Endothelial cell of umbilical vein (primary cell): ENCODE measurements at regions not wholly inside any gene's neighbourhood (a gene's known extent, or its start where the extent isn't known, plus 50 kb on each side); places are given as distances from the start of the nearest gene placed in this dataset.

ENCODE experiments used
- BruUV-seq: library from RNA; stranded (reverse); fragments of 400-500 nt; replicated peaks from 2 replicates; lab custom pipeline; 2021; lab: Mats Ljungman, UMichigan
- CTCF ChIA-PET: fragments of 300-600, 350-600 bp; sonication (Branson Sonifier 250); formaldehyde crosslinking; loops from one replicate; lab custom pipeline; 2021; ENCODE audit warnings: antibody characterized with exemption, inconsistent platforms; lab: Charles Lee
- POLR2A ChIA-PET: fragments of 300-600, 350-600 bp; sonication (Branson Sonifier 250); formaldehyde crosslinking; loops from one replicate; lab custom pipeline; 2021; ENCODE audit warnings: antibody characterized with exemption, inconsistent platforms; lab: Charles Lee
- DNase-seq: peaks from one replicate; pipeline ENCODE4 v3.0.0-alpha.2; 2011; ENCODE audit warnings: low read depth, low spot score
- FAIRE-seq: peaks from 2 replicates; lab custom pipeline; 2011; peaks lifted over from hg19 to GRCh38; lab: Jason Lieb, UNC
- H2AFZ ChIP-seq: 2 replicates; pipeline ENCODE4 v1.6.0; 2012; ENCODE audit warnings: low read depth, low read length, control low read depth, inconsistent platforms
- H3K27ac ChIP-seq: 2 replicates; pipeline ENCODE4 v1.5.1; 2011; ENCODE audit warnings: low read depth, mild to moderate bottlenecking, control low read depth, low read length, moderate library complexity; ENCODE audit not compliant: insufficient read depth
- H3K27me3 ChIP-seq, 2 experiments: 2 replicates each; pipeline versions ENCODE4 v1.6.0 to v1.6.1; 2011; ENCODE audit warnings: low read length in 2 of 2, mixed read lengths in 1 of 2; ENCODE audit not compliant: control insufficient read depth in 2 of 2, insufficient read depth in 2 of 2
- H3K36me3 ChIP-seq, 2 experiments: 2 replicates in 1 of 2; 3 replicates in 1 of 2; pipeline ENCODE4 v1.5.1; 2011; ENCODE audit warnings: low read length in 2 of 2, mild to moderate bottlenecking in 1 of 2, moderate library complexity in 1 of 2; ENCODE audit not compliant: control insufficient read depth in 2 of 2, insufficient read depth in 2 of 2; ENCODE audit errors: extremely low read depth in 1 of 2
- H3K4me1 ChIP-seq: 3 replicates; pipeline ENCODE4 v1.5.1; 2011; ENCODE audit warnings: mild to moderate bottlenecking, low read length; ENCODE audit not compliant: control insufficient read depth, insufficient read depth; ENCODE audit errors: extremely low read depth
- H3K4me2 ChIP-seq: 2 replicates; pipeline ENCODE4 v1.6.1; 2011; ENCODE audit warnings: low read length, control low read depth, mixed read lengths; ENCODE audit not compliant: insufficient read depth
- H3K4me3 ChIP-seq, 3 experiments: fragments of 200-600 bp in 1 of 3; sonication (generic), shearing (Covaris generic) in 1 of 3; replicated peaks in 1 of 3; 2 replicates each; pipeline ENCODE4 v1.5.1; 2011 to 2016; ENCODE audit warnings: control low read depth in 3 of 3, low read length in 3 of 3, mild to moderate bottlenecking in 2 of 3, inconsistent platforms in 1 of 3, low read depth in 1 of 3, moderate library complexity in 1 of 3; ENCODE audit not compliant: insufficient read depth in 1 of 3
- H3K79me2 ChIP-seq: 2 replicates; pipeline ENCODE4 v1.6.0; 2012; ENCODE audit warnings: low read length, inconsistent platforms; ENCODE audit not compliant: control insufficient read depth, insufficient read depth
- H3K9ac ChIP-seq: replicated peaks from 2 replicates; pipeline ENCODE3; 2011; ENCODE audit warnings: low read length, control low read depth; ENCODE audit not compliant: insufficient read depth; ENCODE audit errors: extremely low read depth
- H3K9me1 ChIP-seq: replicated peaks from 3 replicates; pipeline ENCODE4 v1.6.0; 2011; ENCODE audit warnings: mild to moderate bottlenecking, low read length; ENCODE audit not compliant: control insufficient read depth, insufficient read depth; ENCODE audit errors: extremely low read depth
- H3K9me3 ChIP-seq: replicated peaks from 2 replicates; pipeline ENCODE4 v1.5.1; 2012; ENCODE audit warnings: low read length, inconsistent platforms; ENCODE audit not compliant: control insufficient read depth, insufficient read depth
- H4K20me1 ChIP-seq: replicated peaks from 2 replicates; pipeline ENCODE3; 2011; ENCODE audit warnings: mild to moderate bottlenecking, low read length; ENCODE audit not compliant: control insufficient read depth, insufficient read depth; ENCODE audit errors: extremely low read depth
- CTCF ChIP-seq, 2 donors: IDR thresholded peaks; 1 replicate in 1 of 2; 2 replicates in 1 of 2; pipeline ENCODE4 v1.5.1; 2011; ENCODE audit warnings: low read length in 2 of 2, mild to moderate bottlenecking in 2 of 2, moderate library complexity in 2 of 2, control low read depth in 1 of 2, inconsistent platforms in 1 of 2, low read depth in 1 of 2; ENCODE audit not compliant: insufficient read depth in 1 of 2; ENCODE audit errors: extremely low read depth in 1 of 2
- EZH2 ChIP-seq: IDR thresholded peaks from 2 replicates; pipeline ENCODE4 v1.6.1; 2012; ENCODE audit warnings: borderline replicate concordance, low read depth, mild to moderate bottlenecking, moderate library complexity, low read length, inconsistent platforms; ENCODE audit not compliant: severe bottlenecking
- FOS ChIP-seq: IDR thresholded peaks from 2 replicates; pipeline ENCODE4 v1.6.1; 2011; ENCODE audit warnings: mild to moderate bottlenecking, low read length, moderate library complexity, borderline replicate concordance; ENCODE audit not compliant: insufficient read depth
- GATA2 ChIP-seq: IDR thresholded peaks from 2 replicates; pipeline ENCODE4 v1.7.0; 2011; ENCODE audit warnings: low read depth, mild to moderate bottlenecking, moderate library complexity, mixed read lengths, low read length; ENCODE audit not compliant: insufficient read length, insufficient read depth
- JUN ChIP-seq: IDR thresholded peaks from 2 replicates; pipeline ENCODE4 v1.6.1; 2011; ENCODE audit warnings: borderline replicate concordance, low read depth; ENCODE audit not compliant: insufficient read length, insufficient read depth
- MAX ChIP-seq: IDR thresholded peaks from 2 replicates; pipeline ENCODE4 v1.6.1; 2011; ENCODE audit not compliant: insufficient read depth, insufficient read length
- MYC ChIP-seq: IDR thresholded peaks from one replicate; pipeline ENCODE4 v1.6.1; 2011; ENCODE audit warnings: mild to moderate bottlenecking, low read depth, low read length
- POLR2A ChIP-seq: IDR thresholded peaks from 2 replicates; pipeline ENCODE4 v1.6.1; 2012; ENCODE audit warnings: low read depth, mild to moderate bottlenecking, control low read depth, low read length
- POLR2AphosphoS5 ChIP-seq: IDR thresholded peaks from 2 replicates; pipeline ENCODE4 v1.6.1; 2012; ENCODE audit warnings: low read depth, mild to moderate bottlenecking, control low read depth, low read length, moderate library complexity; ENCODE audit not compliant: insufficient read depth
- dilution Hi-C: fragments of 300-500 bp; cut with MboI; formaldehyde crosslinking; loops from one replicate; pipeline ENCODE4 v1.15.0; 2019; ENCODE audit warnings: low sequenced_read_pairs; ENCODE audit not compliant: extremely low pct_ligation_motif_present
- intact Hi-C: fragments of 100-400 bp; cut with micrococcal nuclease; formaldehyde crosslinking; loops from one replicate; pipeline ENCODE4 v1.10.0; 2022

- H3K4me1 ChIP-seq, result no peaks in the 10 kb centered on the region
- H2AFZ ChIP-seq, result no peak overlapping the region
- no peak overlapping the region for H3K27ac ChIP-seq
- H3K9ac ChIP-seq, result no peak overlapping the region
- ChIA-PET CTCF (no interaction called here), POLR2A (no interaction called here)
- no peak overlapping the region for H3K4me3 ChIP-seq
- dilution Hi-C loops, result no loop called here
- FAIRE-seq (no peak), DNase-seq (no peak)
- no peak for TF ChIP-seq MYC
- no peak for TF ChIP-seq POLR2A
- TF ChIP-seq MAX, result no peak
- no peak for TF ChIP-seq JUN
- TF ChIP-seq GATA2, result no peak
- TF ChIP-seq FOS, result no peak
- TF ChIP-seq POLR2AphosphoS5, result no peak
- TF ChIP-seq CTCF (IDR thresholded peaks at IDR 0.05; ENCODE audit: extremely low read depth in 1 of 2, insufficient read depth in 1 of 2, low read depth in 1 of 2, low read length in 2 of 2), result no peak
- TF ChIP-seq EZH2, result no peak
- intact Hi-C loops, result no loop called here
- no peaks in the 10 kb centered on the region for H3K27me3 ChIP-seq
- BruUV-seq, result no TSS peak
- H3K79me2 ChIP-seq, result no peaks in the 10 kb centered on the region
- H4K20me1 ChIP-seq, result no peaks in the 10 kb centered on the region
- no peaks in the 10 kb centered on the region for H3K36me3 ChIP-seq
- no peaks in the 10 kb centered on the region for H3K9me1 ChIP-seq
- no peak overlapping the region for H3K4me2 ChIP-seq
- H3K9me3 ChIP-seq, result no peaks in the 10 kb centered on the region
These were observed 666.0 kb downstream of the DSC3 start for GRCh38 chr18:30376515-30376914.
